ENCODE measurements at regions not wholly inside any gene's neighbourhood (a gene's known extent, or its start where the extent isn't known, plus 50 kb on each side); places are given as distances from the start of the nearest gene placed in this dataset.

DNA sequence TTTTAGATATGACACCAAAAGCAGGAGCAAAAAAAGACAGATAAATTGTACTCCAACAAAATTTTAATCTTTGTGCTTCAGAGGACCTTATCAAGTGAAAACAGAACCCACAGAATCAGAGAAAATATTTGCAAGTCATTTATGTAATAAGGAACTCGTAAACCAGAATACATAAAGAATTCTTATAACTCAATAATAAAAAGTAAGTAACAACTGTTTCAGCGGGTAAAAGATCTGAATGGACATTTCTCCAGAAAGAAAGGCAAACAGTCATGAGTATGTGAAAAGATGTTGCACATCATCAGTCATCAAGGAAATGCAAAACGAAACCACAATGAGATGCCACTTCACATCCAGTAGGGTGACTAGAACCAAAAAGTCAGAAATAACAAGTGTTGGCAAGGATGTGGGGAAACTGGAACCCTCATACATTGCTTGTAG, 167.7 kb upstream of the KCTD7 start:
- TF ChIP-seq, protein P1, sequence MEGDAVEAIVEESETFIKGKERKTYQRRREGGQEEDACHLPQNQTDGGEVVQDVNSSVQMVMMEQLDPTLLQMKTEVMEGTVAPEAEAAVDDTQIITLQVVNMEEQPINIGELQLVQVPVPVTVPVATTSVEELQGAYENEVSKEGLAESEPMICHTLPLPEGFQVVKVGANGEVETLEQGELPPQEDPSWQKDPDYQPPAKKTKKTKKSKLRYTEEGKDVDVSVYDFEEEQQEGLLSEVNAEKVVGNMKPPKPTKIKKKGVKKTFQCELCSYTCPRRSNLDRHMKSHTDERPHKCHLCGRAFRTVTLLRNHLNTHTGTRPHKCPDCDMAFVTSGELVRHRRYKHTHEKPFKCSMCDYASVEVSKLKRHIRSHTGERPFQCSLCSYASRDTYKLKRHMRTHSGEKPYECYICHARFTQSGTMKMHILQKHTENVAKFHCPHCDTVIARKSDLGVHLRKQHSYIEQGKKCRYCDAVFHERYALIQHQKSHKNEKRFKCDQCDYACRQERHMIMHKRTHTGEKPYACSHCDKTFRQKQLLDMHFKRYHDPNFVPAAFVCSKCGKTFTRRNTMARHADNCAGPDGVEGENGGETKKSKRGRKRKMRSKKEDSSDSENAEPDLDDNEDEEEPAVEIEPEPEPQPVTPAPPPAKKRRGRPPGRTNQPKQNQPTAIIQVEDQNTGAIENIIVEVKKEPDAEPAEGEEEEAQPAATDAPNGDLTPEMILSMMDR (IDR thresholded peaks at IDR 0.05; ENCODE audit: borderline replicate concordance, extremely low read depth, low read length, poor library complexity, severe bottlenecking): no peak
- TF ChIP-seq EZH2 (IDR thresholded peaks at IDR 0.05; ENCODE audit: borderline replicate concordance, low read depth, low read length, severe bottlenecking): no peak

All from DND-41 (cell line).